Loucy (cell line): ENCODE measurements at regions not wholly inside any gene's neighbourhood (a gene's known extent, or its start where the extent isn't known, plus 50 kb on each side); places are given as distances from the start of the nearest gene placed in this dataset.

Source experiments
- H2AFZ ChIP-seq: fragments of 200-600 bp; sonication (generic); 2 replicates; pipeline ENCODE4 v1.6.0; 2016; ENCODE audit warnings: antibody characterized with exemption, mild to moderate bottlenecking, low read length, moderate library complexity
- H3F3A ChIP-seq: fragments of 200-600 bp; 2 replicates; pipeline ENCODE4 v1.6.0; 2016; ENCODE audit warnings: antibody characterized with exemption, low read depth, mild to moderate bottlenecking
- H3K27me3 ChIP-seq: fragments of 200-600 bp; sonication (generic); 2 replicates; pipeline ENCODE4 v1.6.1; 2014; ENCODE audit warnings: low read length, mild to moderate bottlenecking; ENCODE audit not compliant: insufficient read depth, poor library complexity, severe bottlenecking
- H3K36me3 ChIP-seq: fragments of 200-600 bp; sonication (generic); 2 replicates; pipeline ENCODE4 v1.6.1; 2016; ENCODE audit warnings: low read length; ENCODE audit not compliant: insufficient read depth
- H3K4me1 ChIP-seq: fragments of 200-600 bp; sonication (generic); 2 replicates; pipeline ENCODE4 v1.5.1; 2014; ENCODE audit warnings: low read length, mild to moderate bottlenecking; ENCODE audit not compliant: insufficient read depth, poor library complexity, severe bottlenecking
- H3K4me2 ChIP-seq: fragments of 200-600 bp; sonication (generic); 2 replicates; pipeline ENCODE4 v1.6.0; 2014; ENCODE audit warnings: antibody characterized with exemption, low read length, low read depth, mild to moderate bottlenecking; ENCODE audit not compliant: poor library complexity, severe bottlenecking
- H3K4me3 ChIP-seq: fragments of 200-600 bp; sonication (generic); 2 replicates; pipeline ENCODE4 v1.5.1; 2014; ENCODE audit warnings: low read length, mild to moderate bottlenecking, mixed read lengths; ENCODE audit not compliant: poor library complexity, severe bottlenecking
- H3K79me2 ChIP-seq: fragments of 200-600 bp; sonication (generic); 2 replicates; pipeline ENCODE4 v1.6.1; 2014; ENCODE audit warnings: low read length; ENCODE audit not compliant: insufficient read depth
- H3K9ac ChIP-seq: fragments of 200-600 bp; sonication (generic); 2 replicates; pipeline ENCODE4 v1.6.0; 2014; ENCODE audit warnings: mild to moderate bottlenecking, low read depth, low read length, moderate library complexity; ENCODE audit not compliant: poor library complexity, severe bottlenecking
- H3K9me2 ChIP-seq: fragments of 200-600 bp; sonication (generic); replicated peaks from 2 replicates; pipeline ENCODE4 v1.6.1; 2016; ENCODE audit warnings: low read depth, low read length, mixed read lengths
- H3K9me3 ChIP-seq: fragments of 200-600 bp; sonication (generic); 2 replicates; pipeline ENCODE4 v1.6.1; 2014; ENCODE audit warnings: mild to moderate bottlenecking, antibody characterized with exemption, low read length, low read depth; ENCODE audit not compliant: insufficient read depth
- H4K20me1 ChIP-seq: fragments of 200-600 bp; sonication (generic); 2 replicates; pipeline ENCODE4 v1.6.0; 2014; ENCODE audit warnings: antibody characterized with exemption, low read length, mild to moderate bottlenecking; ENCODE audit not compliant: insufficient read depth, poor library complexity, severe bottlenecking
- EZH2phosphoT487 ChIP-seq: fragments of 200-600 bp; IDR thresholded peaks from 2 replicates; pipeline ENCODE4 v1.6.1; 2018; ENCODE audit warnings: antibody characterized with exemption, mild to moderate bottlenecking, moderate library complexity, borderline replicate concordance
- TF ChIP-seq, protein P1 (sequence below): fragments of 200-600 bp; sonication (generic); conservative IDR thresholded peaks from 2 replicates; pipeline ENCODE4 v1.5.1; 2014; ENCODE audit warnings: mild to moderate bottlenecking, antibody characterized with exemption, low read length

DNA sequence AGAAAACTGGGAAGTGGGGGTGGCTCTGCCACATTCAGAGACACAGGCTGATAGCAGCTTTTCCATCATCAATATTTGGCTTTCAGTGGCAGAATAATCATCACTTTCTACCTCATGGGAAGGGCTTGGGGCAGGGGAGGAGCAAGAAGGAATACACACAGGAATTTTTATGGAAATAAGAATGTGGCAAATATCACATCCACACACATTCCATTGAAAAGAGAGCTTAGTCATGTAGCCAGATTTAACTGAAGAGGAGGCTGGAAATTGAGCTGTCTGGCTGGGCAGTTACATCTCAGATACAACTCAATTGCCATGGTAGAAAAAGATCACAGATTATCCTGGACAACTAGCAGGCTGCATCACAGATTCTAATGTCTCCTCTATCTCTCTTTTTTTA, 1474.0 kb upstream of the ACVR2A start:
- no peaks in the 10 kb centered on the region for H3F3A ChIP-seq
- H4K20me1 ChIP-seq = no peaks in the 10 kb centered on the region

DNA sequence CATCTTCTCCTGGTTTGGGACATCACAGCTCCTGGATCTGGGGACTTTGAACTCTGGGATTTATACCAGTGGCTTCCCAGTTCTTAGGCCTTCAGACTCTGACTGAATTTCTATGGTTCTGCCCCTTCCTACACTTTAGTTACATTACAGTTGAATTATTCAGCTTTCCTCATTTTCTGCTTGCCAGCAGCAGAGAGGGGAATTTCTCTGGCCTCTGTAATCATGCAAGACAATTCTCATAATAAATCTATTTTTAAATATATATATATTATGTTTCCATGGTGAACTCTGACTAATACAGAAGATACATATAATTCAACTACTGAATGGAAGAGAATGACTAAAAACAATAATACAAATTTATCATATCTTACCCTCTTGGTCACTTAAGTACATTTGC, 1478.6 kb upstream of the ACVR2A start:
- no peaks in the 10 kb centered on the region for H3K27me3 ChIP-seq
- H2AFZ ChIP-seq = no peak overlapping the region
- no peak overlapping the region for H3K4me3 ChIP-seq
- H3K4me1 ChIP-seq = no peaks in the 10 kb centered on the region
- no peaks in the 10 kb centered on the region for H3K9me3 ChIP-seq
- no peaks in the 10 kb centered on the region for H3F3A ChIP-seq
- no peak overlapping the region for H3K4me2 ChIP-seq
- no peaks in the 10 kb centered on the region for H3K9me2 ChIP-seq
- no peaks in the 10 kb centered on the region for H4K20me1 ChIP-seq
- no peaks in the 10 kb centered on the region for H3K79me2 ChIP-seq
- H3K9ac ChIP-seq = no peak overlapping the region
- H3K36me3 ChIP-seq = no peaks in the 10 kb centered on the region
- TF ChIP-seq, protein P1, sequence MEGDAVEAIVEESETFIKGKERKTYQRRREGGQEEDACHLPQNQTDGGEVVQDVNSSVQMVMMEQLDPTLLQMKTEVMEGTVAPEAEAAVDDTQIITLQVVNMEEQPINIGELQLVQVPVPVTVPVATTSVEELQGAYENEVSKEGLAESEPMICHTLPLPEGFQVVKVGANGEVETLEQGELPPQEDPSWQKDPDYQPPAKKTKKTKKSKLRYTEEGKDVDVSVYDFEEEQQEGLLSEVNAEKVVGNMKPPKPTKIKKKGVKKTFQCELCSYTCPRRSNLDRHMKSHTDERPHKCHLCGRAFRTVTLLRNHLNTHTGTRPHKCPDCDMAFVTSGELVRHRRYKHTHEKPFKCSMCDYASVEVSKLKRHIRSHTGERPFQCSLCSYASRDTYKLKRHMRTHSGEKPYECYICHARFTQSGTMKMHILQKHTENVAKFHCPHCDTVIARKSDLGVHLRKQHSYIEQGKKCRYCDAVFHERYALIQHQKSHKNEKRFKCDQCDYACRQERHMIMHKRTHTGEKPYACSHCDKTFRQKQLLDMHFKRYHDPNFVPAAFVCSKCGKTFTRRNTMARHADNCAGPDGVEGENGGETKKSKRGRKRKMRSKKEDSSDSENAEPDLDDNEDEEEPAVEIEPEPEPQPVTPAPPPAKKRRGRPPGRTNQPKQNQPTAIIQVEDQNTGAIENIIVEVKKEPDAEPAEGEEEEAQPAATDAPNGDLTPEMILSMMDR = no peak
- TF ChIP-seq EZH2phosphoT487 = no peak

More for the DNA sequence above, 1474.0 kb upstream of the ACVR2A start:
- H3K4me1 ChIP-seq = no peaks in the 10 kb centered on the region
- no peaks in the 10 kb centered on the region for H3K9me3 ChIP-seq
- H3K79me2 ChIP-seq = no peaks in the 10 kb centered on the region
- no peaks in the 10 kb centered on the region for H3K9me2 ChIP-seq
- H3K9ac ChIP-seq = no peak overlapping the region
- no peaks in the 10 kb centered on the region for H3K27me3 ChIP-seq
- TF ChIP-seq EZH2phosphoT487 = no peak
- TF ChIP-seq, protein P1 = no peak
- H3K4me2 ChIP-seq = no peak overlapping the region
- H2AFZ ChIP-seq = no peak overlapping the region
- no peaks in the 10 kb centered on the region for H3K36me3 ChIP-seq
- no peak overlapping the region for H3K4me3 ChIP-seq

DNA sequence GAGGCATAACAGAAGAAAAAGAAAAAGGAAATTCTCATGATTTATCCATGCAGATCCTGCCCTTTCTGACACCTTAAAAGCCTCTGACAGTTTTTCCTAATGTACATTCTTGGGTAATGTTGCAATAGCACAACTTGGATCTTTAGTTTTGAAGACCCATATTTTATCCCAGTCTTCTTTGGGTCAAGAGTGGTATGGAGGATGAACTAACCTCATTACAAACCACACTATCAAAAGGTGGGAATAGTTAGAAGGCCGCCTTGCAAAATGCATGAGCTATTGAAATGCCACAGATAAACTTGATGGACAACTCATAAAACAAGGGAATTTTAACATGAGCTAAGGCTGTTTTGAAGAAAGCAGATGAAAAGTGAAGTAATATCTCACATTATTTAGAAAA, 1479.8 kb upstream of the ACVR2A start:
- no peak overlapping the region for H3K9ac ChIP-seq
- no peaks in the 10 kb centered on the region for H3F3A ChIP-seq
- no peak overlapping the region for H3K4me3 ChIP-seq
- no peaks in the 10 kb centered on the region for H3K9me2 ChIP-seq
- H4K20me1 ChIP-seq = no peaks in the 10 kb centered on the region
- no peaks in the 10 kb centered on the region for H3K9me3 ChIP-seq
- H3K4me1 ChIP-seq = no peaks in the 10 kb centered on the region
- TF ChIP-seq, protein P1 = no peak
- no peak for TF ChIP-seq EZH2phosphoT487
- H3K4me2 ChIP-seq = no peak overlapping the region
- no peak overlapping the region for H2AFZ ChIP-seq
- no peaks in the 10 kb centered on the region for H3K27me3 ChIP-seq
- no peaks in the 10 kb centered on the region for H3K36me3 ChIP-seq
- H3K79me2 ChIP-seq = no peaks in the 10 kb centered on the region
